Activated naive CD4-positive, alpha-beta T cell treated with anti-CD3 and anti-CD28 coated beads, Interleukin-2, amount 50 U/mL, for 16 hours (primary cell): ENCODE measurements at regions not wholly inside any gene's neighbourhood (a gene's known extent, or its start where the extent isn't known, plus 50 kb on each side); places are given as distances from the start of the nearest gene placed in this dataset.
"Not testable (repeated sequence)": the region's sequence is repeated elsewhere in the genome, so short reads cannot be mapped to it uniquely, and the experiment has no call there.

Experiments
- DNase-seq: peaks from one replicate; pipeline ENCODE4 v3.0.0-alpha.2; 2020

GRCh38 chr2:107502539-107502938 lies 324.2 kb upstream of the RGPD4 start:
- no peak for DNase-seq

GRCh38 chr2:107511970-107512789 lies 314.5 kb upstream of the RGPD4 start:
- no peak for DNase-seq

GRCh38 chr2:107525406-107525805 lies 301.3 kb upstream of the RGPD4 start:
- DNase-seq = no peak

GRCh38 chr2:107529146-107529545 lies 297.5 kb upstream of the RGPD4 start:
- no peak for DNase-seq

GRCh38 chr2:107530046-107530445 lies 296.6 kb upstream of the RGPD4 start:
- DNase-seq = no peak

GRCh38 chr2:107534926-107535325 lies 291.8 kb upstream of the RGPD4 start:
- DNase-seq = no peak

- DNase-seq = not testable (repeated sequence)
Observed at GRCh38 chr2:107535905-107536689, 290.6 kb upstream of the RGPD4 start.

DNA sequence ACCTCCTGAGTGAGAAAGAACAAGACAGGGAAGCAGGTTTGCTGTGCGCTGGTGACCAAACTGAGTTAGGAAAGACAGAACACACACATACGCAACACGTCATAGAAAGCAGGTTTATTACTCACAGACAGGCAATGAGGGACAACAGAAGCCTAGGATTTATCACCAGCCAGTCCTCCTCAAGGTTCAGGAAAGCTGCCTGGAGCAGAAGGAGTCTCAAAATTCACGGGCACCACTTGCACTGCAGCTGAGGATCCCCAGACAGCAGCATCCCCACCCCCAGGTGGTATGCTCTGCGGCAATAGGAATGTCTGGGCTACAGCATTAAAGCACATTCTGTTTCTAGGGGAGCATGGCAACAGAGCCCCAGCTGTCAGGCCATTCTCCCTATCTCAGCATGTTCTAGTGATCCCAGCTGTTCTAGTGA lies 284.4 kb upstream of the RGPD4 start:
- DNase-seq = no peak

DNA sequence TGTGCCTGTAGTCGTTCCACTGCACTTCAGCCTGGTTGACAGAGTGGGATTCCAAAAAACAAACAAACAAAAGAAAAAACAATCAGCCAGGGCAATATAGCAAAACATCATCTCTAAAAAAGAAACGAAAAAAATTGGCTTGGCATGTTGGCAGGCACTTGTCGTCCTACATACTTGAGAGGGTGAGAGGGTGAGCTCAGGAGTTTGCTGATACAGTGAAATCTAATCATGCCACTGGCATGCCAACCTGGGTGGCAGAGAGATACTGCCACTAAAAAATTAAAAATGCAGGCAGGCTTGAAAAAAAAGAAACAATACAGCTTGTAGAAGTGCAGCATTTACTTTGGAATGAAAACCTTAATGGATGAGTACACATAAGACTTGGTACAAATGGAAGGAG lies 282.9 kb upstream of the RGPD4 start:
- DNase-seq = no peak

DNA sequence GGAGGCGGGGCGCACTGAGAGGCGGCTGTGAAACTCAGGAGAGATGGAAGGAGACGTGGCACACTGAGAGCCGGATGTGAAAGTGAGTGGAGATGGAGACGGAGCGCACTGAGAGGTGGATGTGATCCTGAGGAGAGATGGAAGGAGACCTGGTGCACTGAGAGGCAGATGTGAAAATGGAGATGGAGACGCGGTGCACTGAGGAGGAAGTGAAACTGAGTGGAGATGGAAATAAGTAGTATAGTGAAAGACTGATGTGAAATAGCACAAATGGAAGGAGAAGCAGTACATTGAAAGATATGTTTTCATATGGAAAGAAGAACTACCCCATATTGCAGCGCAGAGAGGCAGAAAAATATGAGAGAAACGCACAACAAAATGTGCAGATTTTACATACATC lies 281.6 kb upstream of the RGPD4 start:
- DNase-seq = no peak

- DNase-seq = no peak
Observed at GRCh38 chr2:107545851-107546250, 280.8 kb upstream of the RGPD4 start.

DNA sequence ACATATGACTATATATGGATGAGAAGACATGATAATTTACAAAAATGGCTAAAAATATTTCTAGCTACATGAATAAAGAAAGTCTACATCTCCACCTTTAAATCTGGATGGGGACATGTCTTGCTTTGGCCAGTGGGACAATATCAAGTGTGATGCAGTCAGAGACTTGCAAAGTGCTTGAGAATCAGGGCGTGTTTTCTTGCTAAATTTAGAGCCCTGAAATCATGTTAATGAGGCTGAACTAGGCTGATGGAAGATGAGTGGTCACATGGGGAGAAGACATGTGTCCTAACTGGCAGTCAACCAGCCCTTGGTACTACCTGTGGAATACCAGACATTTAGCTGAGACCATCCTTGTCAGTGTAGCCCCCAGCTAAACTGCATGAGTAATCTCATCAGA lies 278.5 kb upstream of the RGPD4 start:
- no peak for DNase-seq

DNA sequence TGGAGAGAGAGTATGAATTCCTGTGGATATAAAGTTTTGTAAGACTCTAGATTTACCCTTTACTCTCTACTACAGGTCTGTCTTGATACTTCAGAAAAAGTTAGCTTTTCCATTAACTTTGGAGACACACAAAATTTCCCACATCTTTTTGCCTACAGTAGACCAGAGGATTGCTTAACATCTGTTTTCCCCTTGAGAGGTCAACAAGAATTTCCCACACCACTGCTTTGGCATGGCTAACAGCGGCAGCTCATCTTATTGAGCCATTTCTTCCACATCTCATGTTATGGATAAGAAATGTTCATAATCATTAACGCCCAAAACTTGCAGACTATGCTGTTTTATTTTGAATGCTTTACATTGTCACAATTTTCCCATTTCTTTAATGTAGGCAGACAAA lies 273.6 kb upstream of the RGPD4 start:
- no peak for DNase-seq

- DNase-seq = no peak
Observed at GRCh38 chr2:107553539-107553938, 273.2 kb upstream of the RGPD4 start.

DNA sequence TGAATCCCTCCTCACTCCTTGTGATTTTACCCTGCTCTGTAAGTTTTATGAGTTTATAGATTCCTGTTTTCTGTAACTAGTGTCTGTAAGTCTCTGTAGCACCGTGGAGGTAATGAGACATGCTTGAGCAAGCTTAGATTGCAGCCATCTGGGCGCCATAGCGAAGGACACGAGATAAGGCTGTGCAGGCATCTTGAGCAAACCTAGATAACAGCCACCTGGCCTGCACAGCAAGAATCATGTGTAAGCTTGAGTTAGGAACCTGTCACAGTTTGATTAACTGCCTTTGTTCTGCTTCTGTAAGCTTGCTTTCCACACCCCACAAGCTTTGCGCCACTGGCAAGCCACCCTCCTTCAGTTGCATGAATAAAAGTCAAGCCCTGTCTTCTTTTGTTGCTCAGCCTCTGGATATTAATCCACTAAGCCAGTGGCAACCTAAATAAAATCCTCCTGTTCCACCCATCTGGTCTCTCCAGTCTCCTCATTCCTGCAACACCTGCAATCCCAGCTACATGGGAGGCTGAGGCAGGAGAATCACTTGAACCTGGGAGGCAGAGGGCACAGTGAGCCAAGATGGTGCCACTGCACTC lies 270.6 kb upstream of the RGPD4 start:
- no peak for DNase-seq

- no peak for DNase-seq
Observed at GRCh38 chr2:107558295-107558694, 268.4 kb upstream of the RGPD4 start.

GRCh38 chr2:107569496-107569895 lies 257.2 kb upstream of the RGPD4 start:
- no peak for DNase-seq

DNA sequence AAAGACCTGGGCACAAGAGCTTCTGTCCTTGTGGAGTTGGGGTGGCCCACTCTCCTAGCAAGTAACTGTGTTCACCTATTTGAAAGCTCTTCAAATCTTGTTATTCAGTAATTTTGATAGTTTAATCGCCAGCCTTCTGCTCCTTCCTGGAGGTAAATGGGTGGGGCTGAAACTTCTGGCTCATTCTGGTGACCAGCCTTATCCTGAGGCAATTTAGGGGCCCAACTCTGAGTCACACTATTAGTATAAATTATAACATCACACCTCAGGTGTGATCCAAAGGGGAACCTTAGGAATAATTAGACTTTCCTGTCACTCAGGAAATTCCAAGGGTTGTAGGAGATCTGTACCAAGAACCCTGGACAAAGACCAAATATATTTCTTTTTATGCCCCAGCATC lies 255.8 kb upstream of the RGPD4 start:
- DNase-seq = no peak

DNA sequence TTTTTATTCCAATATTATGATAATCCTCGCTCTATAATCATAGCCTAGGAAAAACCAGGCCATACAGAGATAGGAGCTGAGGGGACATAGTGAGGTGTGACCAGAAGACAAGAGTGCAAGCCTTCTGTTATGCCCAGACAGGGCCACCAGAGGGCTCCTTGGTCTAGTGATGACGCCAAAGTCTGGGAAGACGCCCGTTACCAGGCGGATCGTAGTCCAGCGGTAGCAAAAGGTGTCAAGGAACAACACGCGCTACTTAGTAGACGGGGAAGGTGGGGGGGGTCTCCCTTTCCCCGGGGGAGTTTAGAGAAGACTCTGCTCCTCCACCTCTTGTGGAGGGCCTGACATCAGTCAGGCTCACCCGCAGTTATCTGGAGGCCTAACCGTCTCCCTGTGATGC lies 253.8 kb upstream of the RGPD4 start:
- not testable (repeated sequence) for DNase-seq

- DNase-seq = no peak
Observed at GRCh38 chr2:107576991-107577390, 249.7 kb upstream of the RGPD4 start.

DNA sequence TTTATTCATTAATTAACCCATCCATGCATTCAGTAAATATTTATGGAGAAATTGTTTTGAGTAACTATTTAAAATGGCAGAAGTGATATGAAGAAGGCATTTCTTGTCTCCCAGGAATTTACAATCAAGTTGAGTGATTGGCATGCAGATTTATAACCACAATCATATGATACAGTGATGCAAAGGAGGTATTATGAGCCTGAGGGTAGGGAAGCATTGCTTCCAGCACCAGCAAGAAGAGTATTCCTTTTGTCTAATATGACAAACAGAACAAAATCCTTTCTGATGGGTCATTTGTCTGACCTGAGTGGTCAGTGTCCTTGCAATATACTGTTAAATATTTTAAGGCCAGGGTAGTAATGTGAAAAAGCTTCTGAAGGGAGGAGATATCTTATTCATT lies 244.2 kb upstream of the RGPD4 start:
- DNase-seq = no peak

GRCh38 chr2:107584577-107584976 lies 242.1 kb upstream of the RGPD4 start:
- no peak for DNase-seq

- DNase-seq = no peak
Observed at GRCh38 chr2:107585851-107586250, 240.8 kb upstream of the RGPD4 start.

DNA sequence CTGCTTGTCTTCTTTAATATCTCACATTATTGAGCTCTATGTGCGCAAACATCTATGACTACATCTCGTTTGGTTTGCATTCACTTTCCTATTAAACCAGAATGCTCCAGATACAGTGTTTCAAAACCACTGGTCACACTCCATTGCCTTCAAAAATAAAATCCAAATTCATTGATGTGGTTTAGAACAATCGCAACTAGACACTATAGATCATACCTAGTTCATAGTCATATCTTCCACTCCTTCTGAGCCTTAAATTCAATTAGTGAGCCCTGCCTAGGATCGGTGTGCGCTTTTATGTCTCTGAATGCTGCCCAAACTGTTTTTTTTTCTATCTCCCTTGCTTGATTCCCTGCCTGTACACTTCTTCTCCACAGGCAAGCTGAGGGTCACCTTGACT lies 238.5 kb upstream of the RGPD4 start:
- DNase-seq = no peak
